CD4-positive, alpha-beta T cell treated with Interleukin-4 for 4 hours (primary cell): ENCODE measurements at regions not wholly inside any gene's neighbourhood (a gene's known extent, or its start where the extent isn't known, plus 50 kb on each side); places are given as distances from the start of the nearest gene placed in this dataset.

Source experiments
- DNase-seq: peaks from one replicate; pipeline ENCODE4 v3.0.0-alpha.2; 2020

DNA sequence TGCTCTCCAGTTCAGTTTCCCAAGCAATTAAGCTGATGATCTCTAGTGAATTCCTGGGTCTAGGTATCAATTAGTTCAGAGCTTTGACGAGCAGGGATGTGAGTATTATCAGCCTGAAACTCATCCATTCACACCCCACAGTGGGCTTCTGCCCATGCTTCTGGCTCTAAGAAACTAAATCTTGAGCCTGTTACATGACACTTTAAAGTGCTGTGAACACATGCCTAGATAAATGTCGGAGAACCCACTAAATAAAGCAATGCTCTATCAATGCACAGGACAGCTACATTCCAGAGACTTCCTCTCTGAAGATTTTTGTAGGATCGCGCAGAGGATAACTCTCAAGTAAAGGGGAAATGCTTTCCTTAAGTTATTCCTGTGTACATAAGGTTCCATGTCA is 356.5 kb upstream of the TNP1 start:
- DNase-seq = no peak

DNA sequence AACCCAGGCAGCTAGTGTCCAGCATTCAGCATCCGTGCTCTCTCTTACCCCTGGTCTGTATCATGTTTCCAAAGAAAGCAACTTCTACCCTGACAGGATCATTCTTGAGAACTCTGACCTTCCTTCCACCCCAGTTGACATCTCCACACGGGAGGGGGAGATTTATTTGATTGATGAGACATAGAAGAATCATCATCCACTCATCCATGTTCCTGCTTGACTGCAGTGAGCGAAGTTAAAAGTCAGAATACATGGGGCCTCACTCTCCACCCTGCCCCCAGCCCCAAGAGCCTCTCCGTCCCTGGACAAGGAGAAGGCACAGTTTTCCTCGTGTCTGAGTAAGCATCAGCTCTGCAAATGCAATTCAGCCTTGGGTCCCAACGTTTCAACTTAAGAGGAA is 356.0 kb upstream of the TNP1 start:
- no peak for DNase-seq

- DNase-seq = no peak
Measured at GRCh38 chr2:217208867-217209266, 349.0 kb upstream of the TNP1 start.

- no peak for DNase-seq
Measured at GRCh38 chr2:217207699-217208010, 347.8 kb upstream of the TNP1 start.

DNA sequence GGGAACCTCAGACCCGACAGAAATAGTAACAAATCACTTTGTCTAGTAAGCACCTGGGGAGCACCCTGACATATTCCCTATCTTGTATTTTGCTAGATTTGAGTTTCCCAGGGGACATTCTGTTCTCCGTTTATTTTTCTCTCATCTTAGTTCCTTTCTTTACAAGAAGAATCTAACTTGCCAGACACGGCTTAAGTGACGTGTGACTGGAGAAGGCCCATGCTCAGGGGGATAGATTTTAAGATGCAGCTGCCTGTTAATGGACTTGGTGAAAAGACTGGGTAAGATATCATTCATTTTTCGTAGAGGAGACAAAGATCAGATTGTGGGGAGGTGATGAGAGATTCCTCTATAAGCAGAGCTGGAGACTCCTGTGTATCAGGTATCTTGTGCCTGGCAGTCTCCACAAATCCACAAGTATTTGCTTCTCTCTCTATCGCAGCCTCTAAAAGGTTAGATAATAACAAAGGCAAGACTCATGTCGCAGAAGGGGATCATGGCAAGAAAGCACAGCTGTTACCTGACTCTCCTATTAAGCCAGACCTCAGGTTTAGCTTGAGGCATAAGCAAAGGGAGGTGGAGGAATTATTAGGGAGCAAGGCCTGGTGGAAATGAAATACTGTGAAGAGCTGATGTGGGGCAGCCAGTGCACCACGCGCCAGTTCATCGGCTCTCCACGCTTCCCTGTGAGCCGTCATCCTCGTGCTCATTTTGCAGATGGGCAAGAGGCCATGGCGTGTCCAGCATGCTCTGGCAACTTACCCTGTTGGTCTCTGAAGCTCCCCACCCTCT is 347.2 kb upstream of the TNP1 start:
- DNase-seq = no peak

GRCh38 chr2:217206016-217206725 is 346.3 kb upstream of the TNP1 start:
- no peak for DNase-seq

DNA sequence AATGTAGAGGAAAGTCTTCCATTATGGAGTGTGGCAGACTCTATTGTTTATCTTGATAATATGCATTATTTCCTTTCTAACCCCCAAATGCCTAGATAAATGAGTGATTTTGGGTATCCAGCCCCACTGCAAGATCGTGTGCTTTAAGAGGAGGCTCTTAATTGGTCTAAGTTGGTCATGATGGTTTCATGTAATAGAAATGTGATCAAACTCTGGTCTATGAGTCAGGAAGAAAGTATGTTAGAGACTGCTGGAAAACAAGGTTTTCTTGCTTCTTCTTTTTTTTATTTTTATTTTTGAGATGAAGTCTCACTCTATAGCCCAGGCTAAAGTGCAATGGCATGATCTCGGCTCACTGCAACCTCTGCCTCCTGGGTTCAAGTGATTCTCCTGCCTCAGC is 344.5 kb upstream of the TNP1 start:
- no peak for DNase-seq

DNA sequence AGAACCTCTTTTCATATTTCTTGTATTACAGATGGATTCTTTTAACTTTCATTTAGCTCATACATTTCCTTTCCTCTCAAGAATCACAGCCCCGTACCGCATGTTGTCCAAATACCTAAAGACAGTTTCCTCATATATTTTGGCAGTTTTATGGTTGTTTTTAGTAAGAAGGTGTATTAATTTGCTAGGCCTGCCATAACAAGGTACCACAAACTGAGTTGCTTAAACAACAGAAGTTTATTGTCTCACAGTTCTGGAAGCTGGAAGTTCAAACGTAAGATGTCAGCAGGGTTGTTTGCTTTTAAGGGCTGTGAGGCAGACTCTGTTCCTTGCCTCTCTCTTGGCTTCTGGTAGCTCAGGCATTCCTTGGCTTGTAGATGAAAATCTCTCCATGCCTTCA is 343.2 kb upstream of the TNP1 start:
- no peak for DNase-seq

GRCh38 chr2:217199255-217199630 is 339.4 kb upstream of the TNP1 start:
- DNase-seq = no peak

DNA sequence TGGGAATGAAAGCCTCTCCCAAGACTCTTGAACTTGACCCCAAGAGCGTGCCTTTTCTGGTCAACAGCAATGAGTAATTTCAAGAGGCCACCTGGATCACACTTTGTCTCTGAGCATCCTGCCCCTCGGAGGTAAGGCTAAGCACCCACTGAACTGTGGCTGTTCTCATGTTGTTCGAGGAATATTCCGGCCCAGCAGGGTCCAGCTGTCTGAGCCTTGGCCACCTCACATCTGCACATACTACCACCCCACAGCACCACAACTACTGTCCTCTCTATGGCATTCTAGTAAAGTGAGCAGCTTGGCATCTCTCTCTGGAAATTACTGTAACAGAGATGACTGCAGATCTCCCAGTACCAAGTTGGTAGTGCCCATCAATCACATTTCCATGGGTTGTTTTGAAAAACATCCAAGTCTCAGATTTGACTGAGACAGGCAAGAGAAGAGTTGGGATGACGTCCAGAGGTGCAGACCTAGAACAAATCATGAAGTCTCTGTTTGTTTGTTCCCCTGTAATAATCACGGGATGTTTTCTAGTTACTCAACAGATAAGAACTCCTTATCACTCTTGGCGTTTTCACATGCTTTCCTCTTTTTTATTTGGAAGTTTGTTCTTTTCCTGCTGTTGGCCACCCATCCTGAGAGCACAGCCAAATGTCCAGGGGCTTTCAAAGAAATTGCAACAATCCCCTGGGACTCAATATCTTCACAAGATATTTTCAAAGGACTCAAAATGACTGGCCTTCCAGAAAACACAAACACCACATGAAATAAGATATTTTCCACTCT is 336.0 kb upstream of the TNP1 start:
- no peak for DNase-seq

- DNase-seq = no peak
Measured at GRCh38 chr2:217195016-217195415, 335.2 kb upstream of the TNP1 start.

DNA sequence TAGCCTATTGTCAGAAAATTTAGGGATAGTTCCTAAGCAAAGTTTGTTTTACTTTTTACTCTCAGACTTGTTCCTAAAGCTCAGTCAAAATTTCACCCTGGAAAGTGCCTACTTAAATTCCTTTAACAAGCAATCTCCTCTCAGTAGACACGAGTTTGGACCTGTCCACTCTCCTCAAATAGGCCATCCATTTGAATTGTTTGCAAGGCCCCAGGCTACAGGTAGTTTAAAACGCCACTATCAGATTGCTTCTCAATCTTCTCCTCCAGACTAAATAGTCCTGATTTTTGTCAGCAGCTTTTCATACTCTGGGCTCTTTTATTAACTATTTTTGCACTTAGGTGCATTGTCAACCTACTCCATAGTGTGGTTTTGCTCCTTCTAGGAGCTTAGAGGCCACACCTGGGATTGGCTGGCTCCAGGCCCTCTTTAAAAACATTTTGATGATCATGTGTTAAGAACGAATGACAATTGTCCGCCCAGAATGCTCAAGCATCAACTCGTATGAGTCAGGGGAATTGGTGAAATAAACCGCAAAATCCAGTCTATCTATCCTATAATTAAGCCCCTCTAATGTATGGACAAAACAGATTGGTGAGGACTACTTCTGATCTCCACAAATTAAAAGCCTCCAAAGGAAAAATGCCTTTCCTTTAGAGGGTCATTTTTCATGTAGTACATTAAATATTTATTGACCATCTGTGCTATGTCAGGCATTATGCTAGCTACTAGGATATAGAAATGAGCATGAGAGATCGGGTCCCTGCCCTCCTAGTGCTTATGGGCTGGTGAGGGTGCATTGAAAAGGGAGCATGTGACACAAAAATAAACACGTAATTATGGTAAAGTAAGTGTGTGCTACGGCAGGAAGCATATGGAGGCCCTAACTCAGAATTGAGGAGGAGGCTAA is 333.8 kb upstream of the TNP1 start:
- no peak for DNase-seq

- DNase-seq = no peak
Measured at GRCh38 chr2:217192366-217192765, 332.5 kb upstream of the TNP1 start.

- DNase-seq = no peak
Measured at GRCh38 chr2:217189747-217190146, 329.9 kb upstream of the TNP1 start.

DNA sequence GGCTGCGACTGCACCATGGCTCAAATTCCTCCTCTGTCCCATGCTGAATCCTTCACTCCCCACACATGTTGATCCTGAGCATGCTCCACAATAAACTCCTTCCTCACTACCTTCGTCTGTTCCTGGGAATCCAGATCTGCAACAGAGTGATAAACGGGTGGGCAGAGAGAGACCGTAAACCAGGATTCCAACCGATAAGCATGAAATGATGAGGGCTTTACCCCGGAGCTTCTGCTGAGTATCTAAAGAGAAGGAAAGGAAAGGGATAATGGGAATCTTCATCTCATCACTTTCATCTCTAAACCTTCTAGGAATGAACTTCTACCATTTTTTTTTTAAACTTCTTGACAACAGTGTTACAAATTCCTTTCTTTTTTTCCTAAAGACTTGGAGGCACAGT is 329.3 kb upstream of the TNP1 start:
- DNase-seq = no peak

- DNase-seq = no peak
Measured at GRCh38 chr2:217186668-217187159, 326.9 kb upstream of the TNP1 start.

DNA sequence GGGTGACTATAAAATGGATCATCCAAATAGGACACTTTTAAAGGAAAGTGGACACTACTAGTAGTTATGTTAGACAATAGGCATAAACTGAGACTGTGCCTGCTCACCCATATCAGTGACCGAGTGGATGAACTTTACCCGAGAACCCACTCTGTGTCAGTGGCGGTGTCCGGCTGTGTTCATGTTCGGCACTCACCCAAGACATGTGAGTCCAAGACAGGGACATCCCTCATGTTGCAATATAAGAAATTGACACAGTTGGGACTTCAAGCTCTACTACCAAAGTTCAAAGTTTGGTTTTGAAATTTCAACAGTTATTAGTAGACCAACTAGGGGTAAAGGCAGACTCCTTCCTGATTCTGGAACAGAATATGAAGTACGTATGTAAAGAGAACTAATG is 326.3 kb upstream of the TNP1 start:
- no peak for DNase-seq

DNA sequence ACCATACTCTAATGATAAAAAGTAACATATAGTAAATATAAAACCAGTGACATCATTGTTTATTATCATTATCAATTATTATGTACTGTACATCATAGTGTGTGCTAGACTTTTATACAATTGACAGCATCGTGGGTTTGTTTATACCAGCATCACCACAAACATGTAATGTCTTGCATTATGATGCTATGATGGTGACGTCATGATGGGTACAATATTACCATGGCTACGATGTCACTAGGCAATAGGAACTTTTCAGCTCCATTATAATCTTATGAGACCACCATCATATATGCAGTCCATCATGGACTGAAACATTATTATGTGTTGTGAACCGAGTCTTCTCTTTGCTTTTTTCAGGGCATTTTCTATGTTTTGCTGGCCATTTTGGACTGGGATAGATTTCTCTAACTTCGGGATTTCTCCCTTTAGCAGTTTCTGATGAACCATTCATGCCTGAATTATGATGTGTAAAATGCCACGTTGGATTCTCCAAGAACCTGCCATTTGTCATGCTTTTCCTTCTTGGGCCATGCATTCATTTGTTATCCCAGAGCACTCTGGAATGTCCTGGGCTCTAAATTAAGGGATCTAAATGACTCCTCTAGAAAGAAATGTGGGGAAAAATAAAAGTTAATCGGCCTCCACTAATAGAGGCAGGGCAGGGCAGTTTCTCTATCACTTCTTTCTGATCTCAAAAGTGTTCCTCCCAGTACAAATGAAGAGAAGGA is 325.6 kb upstream of the TNP1 start:
- DNase-seq = no peak

DNA sequence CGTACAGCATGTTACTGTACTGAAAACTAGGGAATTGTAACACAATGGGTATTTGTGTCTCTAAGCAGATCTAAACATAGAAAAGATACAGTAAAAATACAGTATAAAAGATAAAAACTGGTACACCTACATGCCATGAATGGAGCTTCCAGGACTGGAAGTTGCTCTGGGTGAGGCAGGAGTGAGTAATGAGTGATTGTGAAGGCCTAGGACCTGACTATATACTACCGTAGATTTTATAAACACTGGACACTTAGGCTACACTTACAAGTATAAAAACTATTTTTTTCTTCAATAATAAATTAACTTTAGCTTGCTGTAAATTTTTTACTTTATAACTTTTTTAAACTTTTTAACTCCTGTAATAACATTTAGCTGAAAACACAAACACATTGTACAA is 324.4 kb upstream of the TNP1 start:
- no peak for DNase-seq

GRCh38 chr2:217183471-217183870 is 323.6 kb upstream of the TNP1 start:
- no peak for DNase-seq

- no peak for DNase-seq
Measured at GRCh38 chr2:217182926-217183325, 323.1 kb upstream of the TNP1 start.

GRCh38 chr2:217181512-217181911 is 321.6 kb upstream of the TNP1 start:
- no peak for DNase-seq
